PC-9 (cell line): ENCODE measurements at regions not wholly inside any gene's neighbourhood (a gene's known extent, or its start where the extent isn't known, plus 50 kb on each side); places are given as distances from the start of the nearest gene placed in this dataset.

Experiments
- EZH2 ChIP-seq: fragments of 200-600 bp; sonication (generic); IDR thresholded peaks from 2 replicates; pipeline ENCODE4 v1.8.0; 2017; ENCODE audit warnings: antibody characterized with exemption, low read depth
- TF ChIP-seq, protein P1 (sequence below): fragments of 200-600 bp; sonication (generic); conservative IDR thresholded peaks from 2 replicates; pipeline ENCODE4 v1.6.1; 2017; ENCODE audit warnings: mixed run types, antibody characterized with exemption, mild to moderate bottlenecking, moderate library complexity

DNA sequence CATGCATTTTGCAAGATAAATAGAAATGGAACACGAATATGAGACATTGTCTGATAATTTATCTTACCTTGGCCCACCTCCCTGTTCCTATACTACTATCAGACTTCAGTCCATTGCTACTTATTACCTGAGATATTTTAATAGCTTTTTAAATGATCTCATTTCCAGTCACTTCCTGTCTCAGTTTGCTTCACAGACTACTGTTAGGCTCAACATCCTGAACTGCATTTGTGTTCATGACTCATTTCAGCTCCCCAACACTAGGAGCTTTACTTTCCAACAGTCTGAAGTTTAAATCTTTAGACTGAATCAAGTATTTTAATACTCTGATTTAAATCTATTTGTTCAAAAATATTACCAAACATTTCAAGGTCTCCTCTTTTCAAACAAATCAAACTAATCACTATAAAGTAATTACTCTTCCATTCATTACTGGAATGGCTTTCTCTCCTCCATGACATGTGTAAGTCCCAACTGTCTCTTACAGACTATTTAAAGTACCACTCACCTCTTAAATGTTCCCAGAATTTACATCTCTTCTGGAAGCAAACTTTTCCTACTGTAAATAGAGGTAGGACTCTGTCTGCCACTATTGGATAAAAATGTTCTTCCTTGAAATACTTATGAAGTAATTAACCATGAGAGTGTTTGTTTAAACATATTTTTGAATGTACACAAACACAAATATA lies 1277.6 kb downstream of the ZPLD1 start:
- TF ChIP-seq, protein P1, sequence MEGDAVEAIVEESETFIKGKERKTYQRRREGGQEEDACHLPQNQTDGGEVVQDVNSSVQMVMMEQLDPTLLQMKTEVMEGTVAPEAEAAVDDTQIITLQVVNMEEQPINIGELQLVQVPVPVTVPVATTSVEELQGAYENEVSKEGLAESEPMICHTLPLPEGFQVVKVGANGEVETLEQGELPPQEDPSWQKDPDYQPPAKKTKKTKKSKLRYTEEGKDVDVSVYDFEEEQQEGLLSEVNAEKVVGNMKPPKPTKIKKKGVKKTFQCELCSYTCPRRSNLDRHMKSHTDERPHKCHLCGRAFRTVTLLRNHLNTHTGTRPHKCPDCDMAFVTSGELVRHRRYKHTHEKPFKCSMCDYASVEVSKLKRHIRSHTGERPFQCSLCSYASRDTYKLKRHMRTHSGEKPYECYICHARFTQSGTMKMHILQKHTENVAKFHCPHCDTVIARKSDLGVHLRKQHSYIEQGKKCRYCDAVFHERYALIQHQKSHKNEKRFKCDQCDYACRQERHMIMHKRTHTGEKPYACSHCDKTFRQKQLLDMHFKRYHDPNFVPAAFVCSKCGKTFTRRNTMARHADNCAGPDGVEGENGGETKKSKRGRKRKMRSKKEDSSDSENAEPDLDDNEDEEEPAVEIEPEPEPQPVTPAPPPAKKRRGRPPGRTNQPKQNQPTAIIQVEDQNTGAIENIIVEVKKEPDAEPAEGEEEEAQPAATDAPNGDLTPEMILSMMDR: no peak
- no peak for TF ChIP-seq EZH2
